KMS-11 (cell line): ENCODE measurements at regions not wholly inside any gene's neighbourhood (a gene's known extent, or its start where the extent isn't known, plus 50 kb on each side); places are given as distances from the start of the nearest gene placed in this dataset.

Experiments used
- H2AFZ ChIP-seq: fragments of 200-600 bp; sonication (generic); 2 replicates; pipeline ENCODE4 v1.6.1; 2016; ENCODE audit warnings: antibody characterized with exemption, mixed run types, low read depth
- H3K27ac ChIP-seq: fragments of 200-600 bp; sonication (generic); 2 replicates; pipeline ENCODE4 v1.6.1; 2016; ENCODE audit warnings: mild to moderate bottlenecking, mixed run types
- H3K27me3 ChIP-seq: fragments of 200-600 bp; sonication (generic); 2 replicates; pipeline ENCODE4 v1.6.1; 2017; ENCODE audit warnings: mild to moderate bottlenecking, low read depth, mixed run types, moderate library complexity; ENCODE audit not compliant: insufficient read depth
- H3K36me3 ChIP-seq: fragments of 200-600 bp; sonication (generic); 2 replicates; pipeline ENCODE4 v1.6.1; 2017; ENCODE audit warnings: mild to moderate bottlenecking, mixed run types; ENCODE audit not compliant: insufficient read depth
- H3K4me1 ChIP-seq: fragments of 200-600 bp; sonication (generic); 2 replicates; pipeline ENCODE4 v1.6.1; 2016; ENCODE audit warnings: mild to moderate bottlenecking, low read depth, mixed run types; ENCODE audit not compliant: poor library complexity, severe bottlenecking
- H3K4me2 ChIP-seq: fragments of 200-600 bp; sonication (generic); 2 replicates; pipeline ENCODE4 v1.7.0; 2016; ENCODE audit warnings: mild to moderate bottlenecking, mixed run types
- H3K4me3 ChIP-seq: fragments of 200-600 bp; sonication (generic); IDR thresholded peaks from 2 replicates; pipeline ENCODE4 v1.6.1; 2017; ENCODE audit warnings: low read depth, low read length, mixed read lengths; ENCODE audit not compliant: insufficient read depth
- H3K79me2 ChIP-seq: fragments of 200-600 bp; sonication (generic); 2 replicates; pipeline ENCODE4 v1.6.1; 2016; ENCODE audit warnings: low read depth, mixed run types; ENCODE audit not compliant: insufficient read depth
- H3K9ac ChIP-seq: fragments of 200-600 bp; sonication (generic); 2 replicates; pipeline ENCODE4 v1.6.1; 2016; ENCODE audit warnings: mild to moderate bottlenecking, mixed run types
- H4K20me1 ChIP-seq: fragments of 200-600 bp; sonication (generic); 2 replicates; pipeline ENCODE4 v1.6.1; 2016; ENCODE audit warnings: mild to moderate bottlenecking, mixed run types; ENCODE audit not compliant: insufficient read depth
- CTCF ChIP-seq: fragments of 200-600 bp; sonication (generic); conservative IDR thresholded peaks from 2 replicates; pipeline ENCODE4 v1.6.1; 2017; ENCODE audit warnings: low read depth, mild to moderate bottlenecking, antibody characterized with exemption, low read length, moderate library complexity, mixed read lengths

DNA sequence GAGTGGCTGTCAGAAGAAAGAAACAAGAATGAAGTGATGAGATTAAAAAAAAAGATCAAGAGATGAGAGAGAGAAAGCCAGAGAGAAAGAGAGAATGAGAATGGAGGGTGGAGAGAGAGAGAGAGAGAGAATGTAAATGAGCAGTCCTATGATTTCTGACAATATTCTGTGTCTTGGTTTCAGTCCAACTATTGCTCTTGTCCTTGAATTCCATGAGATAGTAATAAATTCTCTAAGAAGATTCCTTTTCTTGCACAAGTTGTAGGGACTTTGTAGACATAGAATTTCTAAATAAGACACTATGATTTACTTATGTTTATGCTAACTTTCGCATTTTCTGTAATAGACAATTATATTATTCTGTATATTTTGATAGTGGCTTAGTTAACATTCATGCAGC, 149.6 kb upstream of the CTSO start:
- no peaks in the 10 kb centered on the region for H3K27me3 ChIP-seq
- no peaks in the 10 kb centered on the region for H3K36me3 ChIP-seq
- no peaks in the 10 kb centered on the region for H4K20me1 ChIP-seq
- no peak overlapping the region for H3K4me2 ChIP-seq
- no peak overlapping the region for H3K9ac ChIP-seq
- H2AFZ ChIP-seq: no peak overlapping the region
- no peak for TF ChIP-seq CTCF
- H3K27ac ChIP-seq: no peak overlapping the region
- H3K79me2 ChIP-seq: no peaks in the 10 kb centered on the region
- H3K4me1 ChIP-seq: no peaks in the 10 kb centered on the region
- H3K4me3 ChIP-seq: no peak overlapping the region

GRCh38 chr4:156102411-156102810, 148.7 kb upstream of the CTSO start:
- Histone ChIP-seq H2AFZ (no peak overlapping the region), H3K9ac (no peak overlapping the region), H3K36me3 (no peaks in the 10 kb centered on the region), H3K4me3 (no peak overlapping the region), H3K79me2 (no peaks in the 10 kb centered on the region), H3K4me1 (no peaks in the 10 kb centered on the region), H3K27me3 (no peaks in the 10 kb centered on the region), H3K27ac (no peak overlapping the region), H4K20me1 (no peaks in the 10 kb centered on the region), H3K4me2 (no peak overlapping the region)
- no peak for TF ChIP-seq CTCF

DNA sequence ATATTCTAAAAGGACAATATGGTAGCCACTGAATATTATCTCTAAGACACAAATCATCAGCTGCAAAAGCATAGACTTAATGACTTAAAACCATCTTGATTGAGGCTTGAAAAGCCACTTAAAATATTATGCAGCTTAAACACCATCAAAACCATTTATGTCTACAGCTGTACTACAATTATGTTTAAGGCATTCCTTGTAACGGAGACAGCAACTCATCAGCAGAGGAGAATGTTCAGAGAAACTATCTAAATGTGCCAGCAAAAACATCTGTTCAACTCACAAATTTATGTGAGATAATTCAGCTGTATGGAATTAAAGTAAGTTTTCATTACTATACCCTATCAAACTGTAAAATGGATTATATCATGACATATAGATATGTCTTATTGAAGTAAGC, 147.9 kb upstream of the CTSO start:
- no peak overlapping the region for H3K9ac ChIP-seq
- H3K27me3 ChIP-seq: no peaks in the 10 kb centered on the region
- no peaks in the 10 kb centered on the region for H3K36me3 ChIP-seq
- H3K27ac ChIP-seq: no peak overlapping the region
- H3K4me2 ChIP-seq: no peak overlapping the region
- H3K4me3 ChIP-seq: no peak overlapping the region
- H4K20me1 ChIP-seq: no peaks in the 10 kb centered on the region
- no peak for TF ChIP-seq CTCF
- no peak overlapping the region for H2AFZ ChIP-seq
- H3K79me2 ChIP-seq: no peaks in the 10 kb centered on the region
- H3K4me1 ChIP-seq: no peaks in the 10 kb centered on the region

- Histone ChIP-seq H3K4me3 (no peak overlapping the region), H3K9ac (no peak overlapping the region), H3K79me2 (no peaks in the 10 kb centered on the region), H3K27me3 (no peaks in the 10 kb centered on the region), H2AFZ (no peak overlapping the region), H3K36me3 (no peaks in the 10 kb centered on the region), H3K4me2 (no peak overlapping the region), H3K27ac (no peak overlapping the region), H4K20me1 (no peaks in the 10 kb centered on the region), H3K4me1 (no peaks in the 10 kb centered on the region)
- no peak for TF ChIP-seq CTCF
Observed at GRCh38 chr4:156100651-156101050, 147.0 kb upstream of the CTSO start.

GRCh38 chr4:156098805-156099204, 145.1 kb upstream of the CTSO start:
- no peak for TF ChIP-seq CTCF
- Histone ChIP-seq H3K27me3 (no peaks in the 10 kb centered on the region), H3K4me1 (no peaks in the 10 kb centered on the region), H3K4me3 (no peak overlapping the region), H3K4me2 (no peak overlapping the region), H3K36me3 (no peaks in the 10 kb centered on the region), H3K79me2 (no peaks in the 10 kb centered on the region), H3K9ac (no peak overlapping the region), H2AFZ (no peak overlapping the region), H3K27ac (no peak overlapping the region), H4K20me1 (no peaks in the 10 kb centered on the region)
